HAP-1 (cell line): ENCODE measurements at regions not wholly inside any gene's neighbourhood (a gene's known extent, or its start where the extent isn't known, plus 50 kb on each side); places are given as distances from the start of the nearest gene placed in this dataset.

Source experiments
- DNase-seq, 2 experiments: peaks; one replicate each; pipeline ENCODE4 v3.0.0-alpha.2; 2016 to 2020; ENCODE audit warnings: low spot score in 2 of 2
- H3K27me3 ChIP-seq: fragments of 250-450 bp; sonication (Bioruptor Pico); 2 replicates; pipeline ENCODE4 v1.5.1; 2020; ENCODE audit warnings: low read depth, mild to moderate bottlenecking, moderate library complexity
- H3K36me3 ChIP-seq: fragments of 250-450 bp; sonication (Bioruptor Pico); replicated peaks from 2 replicates; pipeline ENCODE4 v1.5.1; 2020; ENCODE audit warnings: mild to moderate bottlenecking
- H3K4me1 ChIP-seq: fragments of 250-450 bp; sonication (Bioruptor Pico); 2 replicates; pipeline ENCODE4 v1.5.1; 2020; ENCODE audit warnings: mild to moderate bottlenecking
- H3K4me3 ChIP-seq: fragments of 250-450 bp; sonication (Bioruptor Pico); 2 replicates; pipeline ENCODE4 v1.5.1; 2020; ENCODE audit warnings: mild to moderate bottlenecking, moderate library complexity
- H3K9me3 ChIP-seq: fragments of 250-450 bp; sonication (Bioruptor Pico); 2 replicates; pipeline ENCODE4 v1.5.1; 2020; ENCODE audit warnings: mild to moderate bottlenecking, moderate library complexity
- in situ Hi-C: fragments of 300-500 bp; cut with MboI; formaldehyde crosslinking; loops from 3 replicates; pipeline ENCODE4 v1.14.3; 2020; ENCODE audit warnings: low sequenced_read_pairs, inconsistent platforms, mixed read lengths

GRCh38 chrX:38896724-38897298, 95.6 kb downstream of the MID1IP1 start:
- DNase-seq, result no peak
- in situ Hi-C loops, result no loop called here
- H3K4me1 ChIP-seq, result peaks cover 7% of the 10 kb centered on the region

GRCh38 chrX:38898261-38898660, 97.0 kb downstream of the MID1IP1 start:
- DNase-seq, result no peak
- no peaks in the 10 kb centered on the region for H3K27me3 ChIP-seq
- no peaks in the 10 kb centered on the region for H3K36me3 ChIP-seq
- H3K4me3 ChIP-seq, result no peak overlapping the region
- in situ Hi-C loops, result no loop called here
- no peaks in the 10 kb centered on the region for H3K9me3 ChIP-seq
- H3K4me1 ChIP-seq, result 0 out of 2 replicates have a peak, but pooled peaks cover 2% of the 10 kb centered on the region

More at GRCh38 chrX:38896724-38897298, 95.6 kb downstream of the MID1IP1 start:
- Histone ChIP-seq H3K27me3 (no peaks in the 10 kb centered on the region), H3K4me3 (no peak overlapping the region), H3K9me3 (no peaks in the 10 kb centered on the region), H3K36me3 (no peaks in the 10 kb centered on the region)

GRCh38 chrX:38899650-38900049, 98.4 kb downstream of the MID1IP1 start:
- in situ Hi-C loops, result no loop called here
- Histone ChIP-seq H3K4me3 (no peak overlapping the region), H3K27me3 (no peaks in the 10 kb centered on the region), H3K36me3 (no peaks in the 10 kb centered on the region), H3K9me3 (no peaks in the 10 kb centered on the region), H3K4me1 (0 out of 2 replicates have a peak, but pooled peaks cover 2% of the 10 kb centered on the region)
- no peak for DNase-seq

- Histone ChIP-seq H3K36me3 (no peaks in the 10 kb centered on the region), H3K27me3 (no peaks in the 10 kb centered on the region), H3K4me1 (0 out of 2 replicates have a peak, but pooled peaks cover 2% of the 10 kb centered on the region), H3K9me3 (no peaks in the 10 kb centered on the region), H3K4me3 (no peak overlapping the region)
- in situ Hi-C loops, result no loop called here
- no peak for DNase-seq
These were observed 99.5 kb downstream of the MID1IP1 start for GRCh38 chrX:38900719-38901118.

GRCh38 chrX:38902972-38903492, 101.8 kb downstream of the MID1IP1 start:
- DNase-seq, result no peak
- Histone ChIP-seq H3K9me3 (no peaks in the 10 kb centered on the region), H3K4me3 (no peak overlapping the region), H3K36me3 (no peaks in the 10 kb centered on the region), H3K4me1 (0 out of 2 replicates have a peak, but pooled peaks cover 2% of the 10 kb centered on the region), H3K27me3 (no peaks in the 10 kb centered on the region)
- in situ Hi-C loops, result no loop called here

- Histone ChIP-seq H3K36me3 (no peaks in the 10 kb centered on the region), H3K27me3 (0 out of 2 replicates have a peak, but pooled peaks cover 2% of the 10 kb centered on the region), H3K9me3 (no peaks in the 10 kb centered on the region), H3K4me3 (no peak overlapping the region), H3K4me1 (no peaks in the 10 kb centered on the region)
- in situ Hi-C loops, result no loop called here
- DNase-seq, result no peak
These were observed 115.5 kb downstream of the MID1IP1 start for GRCh38 chrX:38916801-38917200.

- no peaks in the 10 kb centered on the region for H3K9me3 ChIP-seq
- no peak for DNase-seq
- H3K4me1 ChIP-seq, result no peaks in the 10 kb centered on the region
- H3K27me3 ChIP-seq, result 0 out of 2 replicates have a peak, but pooled peaks cover 2% of the 10 kb centered on the region
- in situ Hi-C loops, result no loop called here
- no peaks in the 10 kb centered on the region for H3K36me3 ChIP-seq
- no peak overlapping the region for H3K4me3 ChIP-seq
These were observed 116.7 kb downstream of the MID1IP1 start for GRCh38 chrX:38917954-38918353.

GRCh38 chrX:38919202-38919601, 117.9 kb downstream of the MID1IP1 start:
- no peak for DNase-seq
- Histone ChIP-seq H3K4me3 (no peak overlapping the region), H3K9me3 (no peaks in the 10 kb centered on the region), H3K4me1 (no peaks in the 10 kb centered on the region), H3K36me3 (no peaks in the 10 kb centered on the region), H3K27me3 (0 out of 2 replicates have a peak, but pooled peaks cover 2% of the 10 kb centered on the region)
- in situ Hi-C loops, result no loop called here

- Histone ChIP-seq H3K27me3 (0 out of 2 replicates have a peak, but pooled peaks cover 2% of the 10 kb centered on the region), H3K4me1 (no peaks in the 10 kb centered on the region), H3K36me3 (no peaks in the 10 kb centered on the region), H3K4me3 (no peak overlapping the region), H3K9me3 (no peaks in the 10 kb centered on the region)
- no peak for DNase-seq
- in situ Hi-C loops, result no loop called here
These were observed 118.7 kb downstream of the MID1IP1 start for GRCh38 chrX:38919853-38920528.

- Histone ChIP-seq H3K4me3 (no peak overlapping the region), H3K27me3 (0 out of 2 replicates have a peak, but pooled peaks cover 2% of the 10 kb centered on the region), H3K36me3 (no peaks in the 10 kb centered on the region), H3K9me3 (no peaks in the 10 kb centered on the region), H3K4me1 (no peaks in the 10 kb centered on the region)
- in situ Hi-C loops, result no loop called here
- DNase-seq, result no peak
These were observed 122.3 kb downstream of the MID1IP1 start for GRCh38 chrX:38923451-38923969.

GRCh38 chrX:38927592-38927991, 126.3 kb downstream of the MID1IP1 start:
- in situ Hi-C loops, result no loop called here
- Histone ChIP-seq H3K4me3 (no peak overlapping the region), H3K9me3 (no peaks in the 10 kb centered on the region)

GRCh38 chrX:38929966-38930421, 128.7 kb downstream of the MID1IP1 start:
- Histone ChIP-seq H3K4me1 (no peaks in the 10 kb centered on the region), H3K9me3 (no peaks in the 10 kb centered on the region), H3K27me3 (no peaks in the 10 kb centered on the region), H3K4me3 (no peak overlapping the region), H3K36me3 (no peaks in the 10 kb centered on the region)
- DNase-seq, result no peak
- in situ Hi-C loops, result no loop called here

More at GRCh38 chrX:38927592-38927991, 126.3 kb downstream of the MID1IP1 start:
- Histone ChIP-seq H3K36me3 (no peaks in the 10 kb centered on the region), H3K27me3 (no peaks in the 10 kb centered on the region), H3K4me1 (no peaks in the 10 kb centered on the region)
- no peak for DNase-seq

- no peaks in the 10 kb centered on the region for H3K9me3 ChIP-seq
- H3K4me1 ChIP-seq, result no peaks in the 10 kb centered on the region
- H3K4me3 ChIP-seq, result no peak overlapping the region
- in situ Hi-C loops, result no loop called here
- DNase-seq, result no peak
- no peaks in the 10 kb centered on the region for H3K36me3 ChIP-seq
- H3K27me3 ChIP-seq, result no peaks in the 10 kb centered on the region
These were observed 129.2 kb downstream of the MID1IP1 start for GRCh38 chrX:38930474-38930873.

- no peaks in the 10 kb centered on the region for H3K9me3 ChIP-seq
- no peaks in the 10 kb centered on the region for H3K4me1 ChIP-seq
- H3K36me3 ChIP-seq, result no peaks in the 10 kb centered on the region
- H3K27me3 ChIP-seq, result no peaks in the 10 kb centered on the region
- no peak for DNase-seq
- in situ Hi-C loops, result no loop called here
- no peak overlapping the region for H3K4me3 ChIP-seq
These were observed 134.3 kb downstream of the MID1IP1 start for GRCh38 chrX:38935561-38935960.
